SK-N-SH treated with all-trans-retinoic acid at 6 μM for 48 hours (cell line): ENCODE measurements at regions not wholly inside any gene's neighbourhood (a gene's known extent, or its start where the extent isn't known, plus 50 kb on each side); places are given as distances from the start of the nearest gene placed in this dataset.

Source experiments
- ATAC-seq: fragments of 200-7000 bp; cut with Tn5 transposase; 3 replicates; pipeline ENCODE4 v1.9.1; 2020; ENCODE audit warnings: mild to moderate bottlenecking, moderate library complexity
- ARNTL ChIP-seq: fragments of 450-650 bp; formaldehyde crosslinking; IDR thresholded peaks from 2 replicates; pipeline ENCODE4 v1.5.0; 2020; ENCODE audit warnings: low read depth, mild to moderate bottlenecking, moderate library complexity, borderline replicate concordance
- BACH2 ChIP-seq: fragments of 250-450 bp; sonication (Bioruptor Pico); IDR thresholded peaks from 2 replicates; pipeline ENCODE4 v1.9.0; 2021; ENCODE audit warnings: mild to moderate bottlenecking, borderline replicate concordance
- CSDC2 ChIP-seq: fragments of 250-450 bp; sonication (Bioruptor Pico); IDR thresholded peaks from 2 replicates; pipeline ENCODE4 v1.5.0; 2020; ENCODE audit warnings: mild to moderate bottlenecking, moderate library complexity
- ESRRG ChIP-seq: fragments of 250-450 bp; sonication (Bioruptor Pico); IDR thresholded peaks from 2 replicates; pipeline ENCODE4 v1.6.1; 2021; ENCODE audit warnings: mild to moderate bottlenecking
- GLIS3 ChIP-seq: fragments of 250-450 bp; sonication (Bioruptor Pico); IDR thresholded peaks from 2 replicates; pipeline ENCODE4 v1.5.0; 2020; ENCODE audit warnings: mild to moderate bottlenecking, moderate library complexity
- ISL1 ChIP-seq: fragments of 250-450 bp; sonication (Bioruptor Pico); IDR thresholded peaks from 2 replicates; pipeline ENCODE4 v2.1.2; 2022; ENCODE audit warnings: mild to moderate bottlenecking, moderate library complexity
- OSR1 ChIP-seq: fragments of 250-450 bp; sonication (Bioruptor Pico); IDR thresholded peaks from 2 replicates; pipeline ENCODE4 v1.8.0; 2022; ENCODE audit warnings: moderate library complexity, mild to moderate bottlenecking, inconsistent platforms
- PPARA ChIP-seq: fragments of 250-450 bp; sonication (Bioruptor Pico); IDR thresholded peaks from 2 replicates; pipeline ENCODE4 v1.5.0; 2020; ENCODE audit warnings: mild to moderate bottlenecking, borderline replicate concordance
- RARB ChIP-seq: fragments of 250-450 bp; sonication (Bioruptor Pico); IDR thresholded peaks from 2 replicates; pipeline ENCODE4 v1.8.0; 2021; ENCODE audit warnings: mild to moderate bottlenecking, moderate library complexity
- SNAI2 ChIP-seq: fragments of 250-450 bp; sonication (Bioruptor Pico); IDR thresholded peaks from 2 replicates; pipeline ENCODE4 v1.5.0; 2020; ENCODE audit warnings: mild to moderate bottlenecking, moderate library complexity
- TCF4 ChIP-seq: fragments of 250-450 bp; sonication (Bioruptor Pico); IDR thresholded peaks from 2 replicates; pipeline ENCODE4 v1.8.0; 2021; ENCODE audit warnings: mild to moderate bottlenecking, moderate library complexity, borderline replicate concordance
- TOX ChIP-seq: fragments of 250-450 bp; sonication (Bioruptor Pico); IDR thresholded peaks from 2 replicates; pipeline ENCODE4 v1.8.0; 2021; ENCODE audit warnings: mild to moderate bottlenecking, moderate library complexity, borderline replicate concordance
- ZC3H10 ChIP-seq: fragments of 250-450 bp; sonication (Bioruptor Pico); IDR thresholded peaks from 2 replicates; pipeline ENCODE4 v1.5.1; 2021; ENCODE audit warnings: mild to moderate bottlenecking, moderate library complexity
- ZFP30 ChIP-seq: fragments of 450-650 bp; formaldehyde crosslinking; IDR thresholded peaks from 2 replicates; pipeline ENCODE4 v1.5.0; 2022; ENCODE audit warnings: mild to moderate bottlenecking, moderate library complexity
- ZNF565 ChIP-seq: fragments of 450-650 bp; formaldehyde crosslinking; conservative IDR thresholded peaks from 2 replicates; pipeline ENCODE4 v1.5.0; 2020; ENCODE audit warnings: low read depth, mild to moderate bottlenecking, moderate library complexity
- ZNF70 ChIP-seq: fragments of 450-650 bp; formaldehyde crosslinking; IDR thresholded peaks from 2 replicates; pipeline ENCODE4 v1.5.0; 2020; ENCODE audit warnings: mild to moderate bottlenecking, moderate library complexity
- ZNF8 ChIP-seq: fragments of 450-650 bp; formaldehyde crosslinking; IDR thresholded peaks from 2 replicates; pipeline ENCODE4 v1.5.0; 2020; ENCODE audit warnings: mild to moderate bottlenecking, moderate library complexity
- TF ChIP-seq, protein P1 (sequence below): fragments of 250-450 bp; sonication (Bioruptor Pico); IDR thresholded peaks from 2 replicates; pipeline ENCODE4 v1.5.1; 2021; ENCODE audit warnings: mild to moderate bottlenecking, moderate library complexity
- TF ChIP-seq, protein P2 (sequence below): fragments of 250-450 bp; sonication (Bioruptor Pico); IDR thresholded peaks from 2 replicates; pipeline ENCODE4 v1.5.1; 2020; ENCODE audit warnings: low read depth, mild to moderate bottlenecking, moderate library complexity
- TF ChIP-seq, protein P3 (sequence below): fragments of 250-450 bp; sonication (Bioruptor Pico); IDR thresholded peaks from 2 replicates; pipeline ENCODE4 v1.8.0; 2021; ENCODE audit warnings: low read depth, mild to moderate bottlenecking, moderate library complexity, borderline replicate concordance
- TF ChIP-seq, protein P4 (sequence below): fragments of 250-450 bp; sonication (Bioruptor Pico); IDR thresholded peaks from 2 replicates; pipeline ENCODE4 v1.5.0; 2020; ENCODE audit warnings: mild to moderate bottlenecking, moderate library complexity
- TF ChIP-seq, protein P5 (sequence below): fragments of 250-450 bp; sonication (Bioruptor Pico); IDR thresholded peaks from 2 replicates; pipeline ENCODE4 v1.8.0; 2020; ENCODE audit warnings: mild to moderate bottlenecking, moderate library complexity, borderline replicate concordance

DNA sequence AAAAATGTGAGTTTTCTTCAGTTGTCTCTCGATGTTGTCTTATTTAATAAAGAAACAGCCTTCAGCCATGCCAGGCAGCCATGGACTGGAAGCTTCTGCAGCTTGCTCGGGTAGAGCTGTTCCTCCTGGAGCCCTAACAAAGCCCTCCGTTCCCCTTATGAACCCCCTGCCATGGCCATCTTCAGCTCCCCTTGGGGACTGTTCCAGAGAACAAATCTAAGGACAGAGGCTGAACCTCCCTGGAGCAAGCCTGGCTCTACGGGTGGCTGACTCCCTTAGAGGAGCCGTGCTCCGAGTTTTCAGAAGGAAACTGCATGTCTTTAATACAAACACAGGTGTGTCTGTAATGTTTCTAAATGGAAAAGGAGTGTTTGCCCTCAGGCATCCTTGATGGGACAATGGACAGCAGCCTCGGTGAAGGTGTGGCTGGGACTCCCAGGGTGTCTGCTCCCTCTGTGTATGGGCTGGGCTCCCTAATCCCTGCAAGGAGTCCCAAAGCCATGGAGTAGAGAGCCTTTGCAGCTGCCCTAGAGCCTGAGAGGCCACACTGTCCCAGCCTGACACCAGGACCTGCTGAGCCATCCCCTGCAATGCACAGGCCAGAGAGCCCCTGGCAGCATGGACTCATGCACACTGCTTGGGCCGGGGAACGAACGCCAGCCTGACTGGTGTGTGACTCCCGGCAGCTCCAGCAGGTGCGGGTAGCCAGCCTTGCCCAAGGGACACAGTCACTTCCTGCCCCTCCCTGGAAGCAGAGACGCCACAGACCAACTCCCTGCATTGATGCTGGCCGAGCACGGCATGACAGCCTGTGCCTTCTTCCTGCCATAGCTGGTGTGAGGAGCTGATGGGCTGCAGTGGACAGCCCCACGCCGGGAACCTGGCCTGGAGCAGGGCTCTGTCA lies 381.8 kb downstream of the TCERG1L start:
- ATAC-seq = no peak
- TF ChIP-seq, protein P1, sequence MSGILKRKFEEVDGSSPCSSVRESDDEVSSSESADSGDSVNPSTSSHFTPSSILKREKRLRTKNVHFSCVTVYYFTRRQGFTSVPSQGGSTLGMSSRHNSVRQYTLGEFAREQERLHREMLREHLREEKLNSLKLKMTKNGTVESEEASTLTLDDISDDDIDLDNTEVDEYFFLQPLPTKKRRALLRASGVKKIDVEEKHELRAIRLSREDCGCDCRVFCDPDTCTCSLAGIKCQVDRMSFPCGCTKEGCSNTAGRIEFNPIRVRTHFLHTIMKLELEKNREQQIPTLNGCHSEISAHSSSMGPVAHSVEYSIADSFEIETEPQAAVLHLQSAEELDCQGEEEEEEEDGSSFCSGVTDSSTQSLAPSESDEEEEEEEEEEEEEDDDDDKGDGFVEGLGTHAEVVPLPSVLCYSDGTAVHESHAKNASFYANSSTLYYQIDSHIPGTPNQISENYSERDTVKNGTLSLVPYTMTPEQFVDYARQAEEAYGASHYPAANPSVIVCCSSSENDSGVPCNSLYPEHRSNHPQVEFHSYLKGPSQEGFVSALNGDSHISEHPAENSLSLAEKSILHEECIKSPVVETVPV = no peak
- TF ChIP-seq OSR1 (CRISPR knock-in tag) = no peak
- no peak for TF ChIP-seq ZNF70
- TF ChIP-seq, protein P2, sequence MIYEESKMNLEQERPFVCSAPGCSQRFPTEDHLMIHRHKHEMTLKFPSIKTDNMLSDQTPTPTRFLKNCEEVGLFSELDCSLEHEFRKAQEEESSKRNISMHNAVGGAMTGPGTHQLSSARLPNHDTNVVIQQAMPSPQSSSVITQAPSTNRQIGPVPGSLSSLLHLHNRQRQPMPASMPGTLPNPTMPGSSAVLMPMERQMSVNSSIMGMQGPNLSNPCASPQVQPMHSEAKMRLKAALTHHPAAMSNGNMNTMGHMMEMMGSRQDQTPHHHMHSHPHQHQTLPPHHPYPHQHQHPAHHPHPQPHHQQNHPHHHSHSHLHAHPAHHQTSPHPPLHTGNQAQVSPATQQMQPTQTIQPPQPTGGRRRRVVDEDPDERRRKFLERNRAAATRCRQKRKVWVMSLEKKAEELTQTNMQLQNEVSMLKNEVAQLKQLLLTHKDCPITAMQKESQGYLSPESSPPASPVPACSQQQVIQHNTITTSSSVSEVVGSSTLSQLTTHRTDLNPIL (CRISPR knock-in tag) = no peak
- no peak for TF ChIP-seq ZNF565 (CRISPR knock-in tag)
- TF ChIP-seq ZNF8 (CRISPR knock-in tag) = no peak
- no peak for TF ChIP-seq ISL1 (CRISPR knock-in tag)
- no peak for TF ChIP-seq GLIS3 (CRISPR knock-in tag)
- no peak for TF ChIP-seq ZC3H10 (CRISPR knock-in tag)
- TF ChIP-seq SNAI2 (CRISPR knock-in tag) = no peak
- TF ChIP-seq PPARA (CRISPR knock-in tag) = no peak
- TF ChIP-seq ARNTL (CRISPR knock-in tag) = no peak
- TF ChIP-seq TOX (CRISPR knock-in tag) = no peak
- no peak for TF ChIP-seq ZFP30 (CRISPR knock-in tag)
- TF ChIP-seq RARB (CRISPR knock-in tag) = no peak
- no peak for TF ChIP-seq ESRRG (CRISPR knock-in tag)

DNA sequence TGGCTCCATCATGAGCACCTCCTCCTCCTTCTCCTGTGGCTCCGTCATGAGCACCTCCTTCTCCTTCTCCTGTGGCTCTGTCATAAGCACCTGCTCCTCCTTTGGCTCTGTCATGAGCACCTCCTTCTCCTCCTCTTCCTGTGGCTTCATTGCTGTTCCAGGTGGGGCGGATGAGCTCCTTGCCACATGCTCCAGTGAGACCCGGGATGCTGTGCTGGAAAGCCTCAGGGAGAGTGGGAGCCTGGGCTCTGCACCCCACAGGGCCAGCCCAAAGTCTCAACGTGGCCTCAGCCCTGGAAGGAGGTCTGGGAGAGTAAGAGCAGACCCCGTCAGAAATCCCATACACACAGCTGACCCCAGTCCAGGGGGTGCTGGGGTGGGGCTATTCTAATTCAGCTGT lies 380.7 kb downstream of the TCERG1L start:
- ATAC-seq = no peak
- no peak for TF ChIP-seq GLIS3 (CRISPR knock-in tag)
- no peak for TF ChIP-seq CSDC2 (CRISPR knock-in tag)
- no peak for TF ChIP-seq ZC3H10 (CRISPR knock-in tag)
- TF ChIP-seq ESRRG (CRISPR knock-in tag) = no peak
- no peak for TF ChIP-seq SNAI2 (CRISPR knock-in tag)
- no peak for TF ChIP-seq TOX (CRISPR knock-in tag)
- TF ChIP-seq, protein P1 = no peak
- TF ChIP-seq ISL1 (CRISPR knock-in tag) = no peak
- no peak for TF ChIP-seq ZNF565 (CRISPR knock-in tag)
- TF ChIP-seq, protein P3, sequence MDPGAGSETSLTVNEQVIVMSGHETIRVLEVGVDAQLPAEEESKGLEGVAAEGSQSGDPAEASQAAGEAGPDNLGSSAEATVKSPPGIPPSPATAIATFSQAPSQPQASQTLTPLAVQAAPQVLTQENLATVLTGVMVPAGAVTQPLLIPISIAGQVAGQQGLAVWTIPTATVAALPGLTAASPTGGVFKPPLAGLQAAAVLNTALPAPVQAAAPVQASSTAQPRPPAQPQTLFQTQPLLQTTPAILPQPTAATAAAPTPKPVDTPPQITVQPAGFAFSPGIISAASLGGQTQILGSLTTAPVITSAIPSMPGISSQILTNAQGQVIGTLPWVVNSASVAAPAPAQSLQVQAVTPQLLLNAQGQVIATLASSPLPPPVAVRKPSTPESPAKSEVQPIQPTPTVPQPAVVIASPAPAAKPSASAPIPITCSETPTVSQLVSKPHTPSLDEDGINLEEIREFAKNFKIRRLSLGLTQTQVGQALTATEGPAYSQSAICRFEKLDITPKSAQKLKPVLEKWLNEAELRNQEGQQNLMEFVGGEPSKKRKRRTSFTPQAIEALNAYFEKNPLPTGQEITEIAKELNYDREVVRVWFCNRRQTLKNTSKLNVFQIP = no peak
- TF ChIP-seq ARNTL (CRISPR knock-in tag) = no peak
- TF ChIP-seq, protein P4, sequence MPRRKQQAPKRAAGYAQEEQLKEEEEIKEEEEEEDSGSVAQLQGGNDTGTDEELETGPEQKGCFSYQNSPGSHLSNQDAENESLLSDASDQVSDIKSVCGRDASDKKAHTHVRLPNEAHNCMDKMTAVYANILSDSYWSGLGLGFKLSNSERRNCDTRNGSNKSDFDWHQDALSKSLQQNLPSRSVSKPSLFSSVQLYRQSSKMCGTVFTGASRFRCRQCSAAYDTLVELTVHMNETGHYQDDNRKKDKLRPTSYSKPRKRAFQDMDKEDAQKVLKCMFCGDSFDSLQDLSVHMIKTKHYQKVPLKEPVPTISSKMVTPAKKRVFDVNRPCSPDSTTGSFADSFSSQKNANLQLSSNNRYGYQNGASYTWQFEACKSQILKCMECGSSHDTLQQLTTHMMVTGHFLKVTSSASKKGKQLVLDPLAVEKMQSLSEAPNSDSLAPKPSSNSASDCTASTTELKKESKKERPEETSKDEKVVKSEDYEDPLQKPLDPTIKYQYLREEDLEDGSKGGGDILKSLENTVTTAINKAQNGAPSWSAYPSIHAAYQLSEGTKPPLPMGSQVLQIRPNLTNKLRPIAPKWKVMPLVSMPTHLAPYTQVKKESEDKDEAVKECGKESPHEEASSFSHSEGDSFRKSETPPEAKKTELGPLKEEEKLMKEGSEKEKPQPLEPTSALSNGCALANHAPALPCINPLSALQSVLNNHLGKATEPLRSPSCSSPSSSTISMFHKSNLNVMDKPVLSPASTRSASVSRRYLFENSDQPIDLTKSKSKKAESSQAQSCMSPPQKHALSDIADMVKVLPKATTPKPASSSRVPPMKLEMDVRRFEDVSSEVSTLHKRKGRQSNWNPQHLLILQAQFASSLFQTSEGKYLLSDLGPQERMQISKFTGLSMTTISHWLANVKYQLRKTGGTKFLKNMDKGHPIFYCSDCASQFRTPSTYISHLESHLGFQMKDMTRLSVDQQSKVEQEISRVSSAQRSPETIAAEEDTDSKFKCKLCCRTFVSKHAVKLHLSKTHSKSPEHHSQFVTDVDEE = no peak
- TF ChIP-seq PPARA (CRISPR knock-in tag) = no peak
- no peak for TF ChIP-seq BACH2 (CRISPR knock-in tag)
- TF ChIP-seq, protein P2 (CRISPR knock-in tag) = no peak
- TF ChIP-seq TCF4 (CRISPR knock-in tag) = no peak
- TF ChIP-seq, protein P5, sequence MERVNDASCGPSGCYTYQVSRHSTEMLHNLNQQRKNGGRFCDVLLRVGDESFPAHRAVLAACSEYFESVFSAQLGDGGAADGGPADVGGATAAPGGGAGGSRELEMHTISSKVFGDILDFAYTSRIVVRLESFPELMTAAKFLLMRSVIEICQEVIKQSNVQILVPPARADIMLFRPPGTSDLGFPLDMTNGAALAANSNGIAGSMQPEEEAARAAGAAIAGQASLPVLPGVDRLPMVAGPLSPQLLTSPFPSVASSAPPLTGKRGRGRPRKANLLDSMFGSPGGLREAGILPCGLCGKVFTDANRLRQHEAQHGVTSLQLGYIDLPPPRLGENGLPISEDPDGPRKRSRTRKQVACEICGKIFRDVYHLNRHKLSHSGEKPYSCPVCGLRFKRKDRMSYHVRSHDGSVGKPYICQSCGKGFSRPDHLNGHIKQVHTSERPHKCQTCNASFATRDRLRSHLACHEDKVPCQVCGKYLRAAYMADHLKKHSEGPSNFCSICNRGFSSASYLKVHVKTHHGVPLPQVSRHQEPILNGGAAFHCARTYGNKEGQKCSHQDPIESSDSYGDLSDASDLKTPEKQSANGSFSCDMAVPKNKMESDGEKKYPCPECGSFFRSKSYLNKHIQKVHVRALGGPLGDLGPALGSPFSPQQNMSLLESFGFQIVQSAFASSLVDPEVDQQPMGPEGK = no peak
